ENCODE measurements at regions not wholly inside any gene's neighbourhood (a gene's known extent, or its start where the extent isn't known, plus 50 kb on each side); places are given as distances from the start of the nearest gene placed in this dataset.

DNA sequence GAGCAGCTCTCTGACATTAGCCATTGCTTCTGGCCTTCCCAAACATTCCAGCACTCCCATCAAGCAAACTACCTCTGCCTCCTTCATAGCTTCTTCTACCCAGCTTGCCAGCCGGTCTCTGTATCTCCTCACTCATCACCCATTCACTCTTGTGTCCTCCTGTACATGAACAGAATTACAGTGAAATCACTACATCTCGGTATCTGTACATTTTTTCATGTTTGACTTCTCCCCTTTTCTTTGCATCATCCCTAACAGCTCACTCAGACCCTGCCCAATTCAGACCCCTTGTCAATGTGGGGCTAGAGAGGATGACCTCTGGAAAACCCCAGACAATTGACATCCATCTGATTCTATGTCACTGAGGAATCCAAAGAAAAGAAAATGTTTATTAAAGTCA lies 335.8 kb downstream of the TNS1 start:
- TF ChIP-seq CTCF (IDR thresholded peaks at IDR 0.05): no peak

DNA sequence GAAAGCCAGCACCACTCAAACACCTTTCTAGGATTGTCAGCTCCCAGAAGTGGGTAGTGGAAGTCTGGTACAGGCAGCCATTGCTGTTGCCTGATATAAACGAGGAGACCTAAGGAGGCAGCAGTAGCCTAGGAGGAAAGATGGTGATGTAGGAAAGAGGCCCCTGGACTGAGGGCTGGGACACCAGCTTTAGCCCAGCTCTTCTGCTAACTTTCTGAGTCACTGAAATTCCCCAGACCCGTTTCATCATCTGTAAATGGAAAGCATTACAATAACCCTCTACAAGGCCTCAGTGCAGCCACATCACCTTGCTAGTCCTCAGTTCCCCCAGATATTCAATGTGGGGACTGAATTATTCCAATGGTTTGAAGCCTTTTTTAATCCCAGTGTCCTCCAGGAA lies 336.5 kb downstream of the TNS1 start:
- no peak for TF ChIP-seq CTCF (IDR thresholded peaks at IDR 0.05)

DNA sequence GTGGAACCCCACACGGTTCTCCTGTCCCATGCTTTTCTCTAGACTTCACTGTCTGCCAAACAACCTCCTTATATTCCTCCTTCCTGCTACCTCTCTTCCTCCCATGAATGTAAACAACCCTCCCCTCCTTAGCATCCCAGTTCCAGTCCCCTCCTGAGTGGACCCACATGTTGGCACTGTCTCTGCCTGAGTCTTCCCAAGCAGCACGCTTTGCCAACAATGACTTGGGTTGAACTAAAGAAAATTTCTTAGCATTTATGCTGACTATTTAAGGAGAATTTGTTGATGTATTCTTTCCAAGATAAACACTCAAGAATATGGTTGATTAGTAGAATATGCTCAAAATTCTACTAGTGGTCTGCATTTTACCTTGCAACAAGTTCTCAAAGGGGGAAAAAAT lies 338.0 kb downstream of the TNS1 start:
- TF ChIP-seq CTCF (IDR thresholded peaks at IDR 0.05): no peak

DNA sequence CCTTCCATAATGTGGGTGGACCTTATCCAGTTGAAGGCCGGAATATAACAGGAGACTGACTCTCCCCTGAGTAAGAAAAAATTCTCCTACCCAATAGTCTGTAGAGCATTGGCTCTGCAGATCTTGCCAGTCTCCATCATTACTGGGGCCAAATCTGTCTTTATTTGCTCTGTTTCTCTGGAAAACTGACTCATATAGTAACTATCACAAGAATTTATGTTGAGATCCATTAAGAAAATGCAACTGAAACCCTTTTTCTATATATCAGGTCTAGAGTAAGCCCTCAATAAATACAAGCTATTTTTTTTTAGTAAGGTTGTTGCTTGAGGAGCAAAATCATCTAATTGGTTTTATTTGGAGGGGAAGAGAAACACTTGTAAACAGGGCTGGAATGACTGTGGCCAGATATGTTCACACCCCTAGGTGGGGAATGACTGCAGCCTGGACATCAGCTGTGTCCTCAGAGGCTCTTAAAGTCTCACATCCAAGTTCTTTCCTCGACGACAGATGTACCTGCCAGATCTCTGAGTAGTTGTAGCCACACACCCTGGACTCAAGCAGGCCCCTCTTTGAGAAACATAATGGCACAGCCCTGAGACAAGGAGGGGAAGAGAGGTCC lies 339.7 kb downstream of the TNS1 start:
- TF ChIP-seq CTCF (IDR thresholded peaks at IDR 0.05): no peak

DNA sequence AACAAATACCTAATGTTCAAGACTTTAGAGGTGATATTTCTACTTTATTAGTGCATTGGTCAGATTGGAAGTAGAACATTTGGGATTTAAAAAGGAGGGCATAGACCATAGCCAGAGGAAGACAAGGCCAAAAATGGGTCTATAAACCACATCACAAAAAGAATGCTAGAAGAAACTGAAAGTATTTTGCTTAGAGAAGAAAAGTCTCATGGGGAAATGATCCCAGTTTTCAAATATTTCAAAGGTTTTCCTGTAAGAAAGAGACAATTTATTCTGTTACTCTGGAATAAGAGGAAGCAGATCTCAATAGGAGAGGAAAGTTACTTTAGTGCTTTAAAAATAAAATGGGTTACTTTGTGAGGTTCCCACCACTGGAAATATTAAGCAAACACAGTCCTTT lies 341.4 kb downstream of the TNS1 start:
- no peak for TF ChIP-seq CTCF (IDR thresholded peaks at IDR 0.05)

GRCh38 chr2:217660423-217660822 lies 342.4 kb downstream of the TNS1 start:
- TF ChIP-seq CTCF (IDR thresholded peaks at IDR 0.05): no peak

DNA sequence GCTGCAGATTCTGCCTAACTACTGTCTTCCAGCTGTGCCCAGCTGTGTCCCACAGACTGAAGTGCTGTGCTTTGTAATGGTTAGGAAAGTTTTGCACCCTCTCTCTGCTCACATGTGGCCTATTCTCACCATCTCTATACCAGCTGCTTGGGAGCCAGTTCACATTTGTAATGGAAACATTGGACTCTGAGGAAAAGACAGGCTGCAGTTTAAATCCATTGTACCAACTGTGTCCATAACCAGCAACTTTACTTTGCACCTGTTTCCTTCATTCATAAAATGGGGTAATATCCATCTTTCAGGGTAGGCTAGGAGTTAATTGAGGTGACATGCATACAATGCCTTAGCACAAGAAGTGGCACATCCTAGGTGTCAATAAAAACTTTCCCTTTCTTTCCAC lies 344.0 kb downstream of the TNS1 start:
- no peak for TF ChIP-seq CTCF (IDR thresholded peaks at IDR 0.05)

- no peak for TF ChIP-seq CTCF (IDR thresholded peaks at IDR 0.05)
Observed at GRCh38 chr2:217657252-217657651, 345.5 kb downstream of the TNS1 start.
